ENCODE measurements at regions not wholly inside any gene's neighbourhood (a gene's known extent, or its start where the extent isn't known, plus 50 kb on each side); places are given as distances from the start of the nearest gene placed in this dataset.

DNA sequence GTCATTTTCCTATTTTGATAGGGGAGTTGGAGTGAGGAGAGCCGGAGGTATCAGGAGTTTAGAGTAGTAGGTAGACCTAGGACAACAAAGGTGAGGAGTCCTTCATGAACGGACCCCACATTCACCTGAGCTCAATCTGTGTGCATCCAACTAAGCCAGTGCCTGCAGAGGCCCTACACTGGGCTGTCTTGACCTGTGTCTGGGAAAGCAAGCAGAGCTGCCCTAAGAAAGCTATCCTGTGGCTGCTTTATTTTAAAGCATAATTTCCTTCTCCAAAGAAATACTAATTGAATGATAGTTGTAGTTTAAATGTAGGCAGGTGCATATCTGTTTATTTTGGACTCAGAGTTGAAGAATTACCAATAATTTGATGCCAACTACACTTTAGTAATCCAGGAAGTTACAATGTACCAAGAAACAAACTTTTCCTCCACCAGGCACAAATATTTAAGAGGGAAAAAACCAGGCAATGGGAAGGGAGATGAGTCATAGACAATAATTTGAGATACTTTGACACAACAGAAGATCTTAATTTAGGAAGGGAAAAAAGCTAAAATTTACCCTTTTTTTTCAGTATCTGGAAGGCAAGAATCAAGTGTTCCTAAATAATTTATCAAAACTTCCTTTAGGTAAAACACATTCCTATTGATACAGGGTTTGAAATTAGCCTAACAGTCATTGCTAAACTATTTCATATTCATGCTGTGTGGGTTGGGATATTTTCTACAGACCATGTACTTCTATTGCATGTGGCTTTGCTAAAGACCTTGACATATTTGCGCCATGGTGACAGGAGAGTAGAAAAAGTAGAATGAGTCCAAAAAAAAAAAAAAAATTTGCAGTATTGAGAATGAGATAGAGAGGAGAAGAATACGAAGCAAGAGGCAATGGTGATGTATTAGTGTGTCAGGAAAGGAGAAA lies 376.6 kb upstream of the TUSC1 start:
- Mint-ChIP-seq H3K36me3 (no peaks in the 10 kb centered on the region), H3K27ac (no peak overlapping the region), H3K4me3 (no peak overlapping the region), H3K27me3 (no peaks in the 10 kb centered on the region), H3K4me1 (no peaks in the 10 kb centered on the region), H3K9me3 (peaks cover 4% of the 10 kb centered on the region)
- ATAC-seq: no peak

DNA sequence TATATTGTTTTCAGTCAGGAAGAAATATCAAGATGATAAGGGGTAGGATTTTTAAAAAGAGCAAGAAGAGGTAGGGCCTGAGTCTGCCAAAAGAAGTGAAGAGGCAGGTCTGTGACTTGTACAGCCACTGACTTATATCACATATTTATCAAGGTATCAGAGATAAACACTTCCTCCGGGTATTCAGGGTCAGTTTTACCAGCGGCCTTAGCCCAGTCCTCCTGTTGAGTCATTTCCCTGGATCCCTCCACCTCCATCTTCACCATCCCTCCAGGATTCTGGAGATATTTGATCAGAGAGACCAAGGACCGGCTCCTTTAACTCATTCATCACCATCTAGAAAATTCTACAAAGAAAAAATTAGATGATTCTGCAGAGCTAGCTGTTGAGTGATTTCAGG lies 375.7 kb upstream of the TUSC1 start:
- no peak overlapping the region for H3K4me3 Mint-ChIP-seq
- no peaks in the 10 kb centered on the region for H3K4me1 Mint-ChIP-seq
- H3K27me3 Mint-ChIP-seq: no peaks in the 10 kb centered on the region
- no peaks in the 10 kb centered on the region for H3K36me3 Mint-ChIP-seq
- H3K27ac Mint-ChIP-seq: no peak overlapping the region
- H3K9me3 Mint-ChIP-seq: peaks cover 4% of the 10 kb centered on the region
- ATAC-seq: no peak

DNA sequence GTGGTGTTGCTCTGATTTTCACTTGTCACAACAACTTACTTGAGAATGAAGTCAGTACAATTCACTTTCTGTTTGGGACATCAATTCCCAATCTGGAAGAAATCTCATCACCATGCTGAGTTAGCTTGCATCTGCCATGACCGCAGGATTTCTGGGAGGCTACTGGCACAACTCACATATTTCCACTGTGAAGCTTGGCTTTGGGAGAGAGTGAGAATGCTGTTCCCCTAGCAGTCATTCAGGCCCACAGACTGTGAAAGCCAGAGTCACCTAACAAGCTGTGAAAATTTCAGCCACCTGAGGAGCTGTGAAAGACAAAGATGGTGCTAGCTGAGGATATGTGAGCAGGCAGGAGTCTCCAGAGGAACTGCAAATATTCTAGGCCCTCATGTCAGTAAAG lies 365.2 kb upstream of the TUSC1 start:
- ATAC-seq: no peak

DNA sequence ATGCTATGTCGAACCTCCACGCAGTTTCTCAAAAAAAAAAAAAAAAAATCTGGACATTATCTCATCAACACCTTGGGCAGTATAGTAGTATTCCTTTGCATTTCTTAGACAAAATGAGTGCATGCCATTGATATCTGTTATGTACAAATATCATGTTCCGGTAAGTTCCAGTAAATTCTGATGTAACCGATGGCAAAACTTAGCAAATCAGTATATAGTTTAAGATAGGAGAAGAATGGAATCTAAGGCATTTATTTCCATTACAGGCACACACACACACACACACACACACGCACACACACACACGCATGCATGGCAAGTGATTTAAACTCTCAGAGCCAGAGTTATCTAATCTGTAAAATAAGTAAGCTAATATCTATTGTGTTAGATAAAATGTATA lies 356.5 kb upstream of the TUSC1 start:
- Mint-ChIP-seq H3K27me3 (no peaks in the 10 kb centered on the region), H3K36me3 (no peaks in the 10 kb centered on the region), H3K27ac (no peak overlapping the region), H3K9me3 (peaks cover 3% of the 10 kb centered on the region), H3K4me1 (no peaks in the 10 kb centered on the region), H3K4me3 (no peak overlapping the region)
- ATAC-seq: no peak

More for the DNA sequence above, 365.2 kb upstream of the TUSC1 start:
- H3K36me3 Mint-ChIP-seq: no peaks in the 10 kb centered on the region
- H3K4me1 Mint-ChIP-seq: no peaks in the 10 kb centered on the region
- no peak overlapping the region for H3K27ac Mint-ChIP-seq
- peaks cover 9% of the 10 kb centered on the region for H3K9me3 Mint-ChIP-seq
- H3K27me3 Mint-ChIP-seq: no peaks in the 10 kb centered on the region
- no peak overlapping the region for H3K4me3 Mint-ChIP-seq

DNA sequence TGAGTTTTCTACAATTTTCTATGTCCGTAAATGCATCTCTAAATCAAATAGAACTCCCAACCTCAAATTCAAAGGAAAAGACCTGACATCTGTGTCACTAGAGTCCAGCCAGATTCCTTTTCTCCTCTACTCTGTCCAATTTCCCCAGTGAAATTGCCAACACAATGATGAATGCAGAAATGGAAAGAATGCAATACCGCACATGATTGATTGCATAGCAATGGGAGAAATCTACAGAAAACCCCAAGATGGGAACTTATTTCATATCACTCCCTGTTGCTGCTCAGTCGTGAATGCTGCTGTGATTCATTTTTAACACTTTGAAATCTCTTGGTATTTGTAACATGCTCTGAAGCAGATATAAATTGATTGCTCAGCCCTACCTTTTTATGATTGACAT lies 355.1 kb upstream of the TUSC1 start:
- Mint-ChIP-seq H3K9me3 (no peaks in the 10 kb centered on the region), H3K27me3 (no peaks in the 10 kb centered on the region), H3K4me3 (no peak overlapping the region), H3K27ac (no peak overlapping the region), H3K36me3 (no peaks in the 10 kb centered on the region), H3K4me1 (no peaks in the 10 kb centered on the region)
- ATAC-seq: no peak

DNA sequence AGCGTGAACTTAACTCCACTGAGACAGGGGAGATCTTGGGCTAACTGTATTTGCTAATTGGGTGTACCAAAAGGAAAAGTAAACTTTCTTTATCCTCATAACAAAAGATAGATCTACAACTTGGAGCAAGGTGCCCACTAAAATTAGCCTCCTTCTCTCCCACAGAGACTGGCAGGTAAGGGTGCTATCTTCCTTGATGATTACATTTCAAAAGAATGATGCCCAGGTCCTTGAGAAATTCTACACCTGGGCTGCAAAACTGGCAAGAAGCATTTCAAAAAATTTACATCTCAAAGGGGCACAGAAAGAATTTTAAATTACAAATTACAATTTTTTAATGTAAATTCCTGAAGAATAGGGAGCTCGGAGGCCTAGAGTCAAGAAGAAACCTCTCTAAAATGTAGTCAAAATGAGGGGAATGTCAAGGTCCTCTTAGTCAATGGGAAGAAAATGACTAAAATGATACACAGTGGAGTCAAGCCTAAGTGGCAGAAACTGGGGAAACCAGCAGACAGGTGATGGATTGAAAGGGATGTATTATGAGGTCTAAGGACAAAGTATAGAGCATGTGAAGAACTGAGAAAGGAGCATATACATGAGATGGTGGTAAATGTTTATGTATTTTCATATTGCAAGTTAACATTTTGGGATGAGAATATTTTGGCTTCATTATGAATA lies 348.3 kb upstream of the TUSC1 start:
- ATAC-seq: no peak
- H3K27me3 Mint-ChIP-seq: no peaks in the 10 kb centered on the region
- H3K4me1 Mint-ChIP-seq: no peaks in the 10 kb centered on the region
- no peak overlapping the region for H3K4me3 Mint-ChIP-seq
- H3K27ac Mint-ChIP-seq: no peak overlapping the region
- H3K9me3 Mint-ChIP-seq: peaks cover 2% of the 10 kb centered on the region
- no peaks in the 10 kb centered on the region for H3K36me3 Mint-ChIP-seq

DNA sequence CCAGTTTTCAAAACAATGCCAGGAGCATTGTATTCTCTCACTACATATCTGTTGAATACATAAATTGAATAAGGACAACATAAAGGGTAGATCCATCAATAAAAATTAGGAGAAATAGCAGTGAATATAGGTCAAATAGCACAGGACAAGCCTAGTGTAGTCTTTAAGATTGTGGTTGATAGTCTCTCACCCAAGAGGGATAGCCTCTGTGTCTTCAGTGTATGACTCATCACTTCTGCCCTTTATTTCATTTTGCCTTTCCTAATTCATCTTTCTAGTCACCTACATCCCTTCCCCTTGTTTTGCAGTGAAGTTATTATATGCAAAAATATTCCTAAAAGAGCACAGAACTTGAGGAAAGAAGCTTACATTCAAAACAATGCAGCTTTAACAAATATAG lies 335.0 kb upstream of the TUSC1 start:
- no peak overlapping the region for H3K4me3 Mint-ChIP-seq
- H3K4me1 Mint-ChIP-seq: no peaks in the 10 kb centered on the region

DNA sequence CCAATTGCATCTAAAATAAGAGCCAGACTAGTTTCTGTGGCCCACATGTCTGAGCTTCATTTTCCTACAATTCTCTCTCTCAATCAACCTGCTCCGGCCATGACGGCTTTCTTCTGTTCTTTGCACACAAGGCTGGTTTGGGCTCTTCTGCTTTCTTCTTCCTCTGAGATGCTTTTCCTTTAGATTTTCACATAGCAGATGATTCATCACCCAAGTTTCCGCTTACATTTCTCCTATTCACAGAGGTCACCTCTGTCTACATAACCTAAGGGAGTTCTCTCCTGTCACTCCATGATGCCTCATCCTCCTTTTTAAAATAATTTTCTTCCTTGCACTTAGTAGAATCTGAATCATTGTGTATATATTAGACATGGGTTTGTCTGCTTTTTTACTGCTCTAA lies 334.6 kb upstream of the TUSC1 start:
- no peaks in the 10 kb centered on the region for H3K9me3 Mint-ChIP-seq
- H3K27ac Mint-ChIP-seq: no peak overlapping the region
- H3K27me3 Mint-ChIP-seq: no peaks in the 10 kb centered on the region
- no peaks in the 10 kb centered on the region for H3K36me3 Mint-ChIP-seq
- H3K4me1 Mint-ChIP-seq: no peaks in the 10 kb centered on the region
- H3K4me3 Mint-ChIP-seq: no peak overlapping the region
- no peak for ATAC-seq

More for the DNA sequence above, 335.0 kb upstream of the TUSC1 start:
- Mint-ChIP-seq H3K27ac (no peak overlapping the region), H3K36me3 (no peaks in the 10 kb centered on the region), H3K27me3 (no peaks in the 10 kb centered on the region), H3K9me3 (peaks cover 3% of the 10 kb centered on the region)
- no peak for ATAC-seq

DNA sequence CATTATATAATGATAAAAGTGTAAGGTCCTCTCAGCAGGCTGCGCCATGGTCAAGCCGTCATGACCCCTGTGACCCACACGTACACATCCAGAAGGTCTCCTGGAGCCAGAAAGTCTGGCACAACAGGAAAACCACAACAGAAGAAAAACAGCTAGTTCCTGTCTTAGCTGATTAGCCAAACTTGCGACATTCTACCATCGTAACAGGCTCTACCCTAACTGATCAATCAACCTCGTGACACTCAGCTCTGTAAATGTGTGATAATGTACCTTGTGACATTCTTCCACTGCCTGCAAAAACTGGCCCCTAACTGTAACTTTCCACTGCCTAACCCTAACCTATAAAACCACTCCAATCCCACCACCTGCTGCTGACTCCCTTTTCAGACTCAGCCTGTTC lies 316.4 kb upstream of the TUSC1 start:
- Mint-ChIP-seq H3K27me3 (no peaks in the 10 kb centered on the region), H3K4me3 (no peak overlapping the region), H3K9me3 (peaks cover 29% of the 10 kb centered on the region), H3K4me1 (no peaks in the 10 kb centered on the region), H3K36me3 (no peaks in the 10 kb centered on the region), H3K27ac (no peak overlapping the region)
- ATAC-seq: no peak

DNA sequence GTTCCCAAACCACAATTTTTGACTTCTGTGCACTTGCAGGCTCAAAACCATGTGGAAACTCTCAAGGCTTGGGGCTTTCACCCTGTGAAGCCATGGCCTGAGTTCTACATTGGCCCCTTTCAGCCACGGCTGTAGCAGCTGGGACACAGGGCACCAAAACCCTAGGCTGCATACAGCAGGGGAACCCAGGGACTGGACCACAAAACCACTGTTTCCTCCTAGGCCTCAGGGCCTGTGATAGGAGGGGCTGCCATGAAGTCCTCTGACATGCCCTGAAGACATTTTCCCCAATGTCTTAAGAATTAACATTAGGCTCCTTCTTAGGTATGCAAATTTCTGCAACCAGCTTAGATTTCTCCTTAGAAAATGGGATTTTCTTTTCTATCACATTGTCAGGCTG lies 312.1 kb upstream of the TUSC1 start:
- Mint-ChIP-seq H3K27ac (no peak overlapping the region), H3K9me3 (peaks cover 34% of the 10 kb centered on the region), H3K4me1 (no peaks in the 10 kb centered on the region), H3K36me3 (no peaks in the 10 kb centered on the region), H3K4me3 (no peak overlapping the region), H3K27me3 (no peaks in the 10 kb centered on the region)
- no peak for ATAC-seq

DNA sequence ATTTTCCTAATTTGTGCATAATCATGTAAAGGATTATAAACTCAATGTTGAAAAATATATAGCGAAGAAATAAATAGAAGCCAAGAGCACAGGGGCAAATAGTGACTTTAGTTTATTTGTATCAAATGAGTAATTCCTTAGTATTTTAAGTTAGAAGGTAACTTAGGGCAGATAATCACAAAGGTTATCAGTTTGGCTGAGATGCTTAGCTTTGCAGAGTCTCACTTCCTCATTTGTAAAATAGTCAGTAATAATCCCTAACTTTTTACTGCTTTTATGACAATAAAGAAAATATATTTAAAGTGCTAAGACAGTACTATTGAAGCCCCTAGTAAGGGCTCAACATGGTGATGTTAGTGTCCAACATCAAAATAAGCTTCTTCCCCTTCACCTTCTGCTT lies 297.4 kb upstream of the TUSC1 start:
- no peaks in the 10 kb centered on the region for H3K36me3 Mint-ChIP-seq
- H3K27ac Mint-ChIP-seq: no peak overlapping the region

DNA sequence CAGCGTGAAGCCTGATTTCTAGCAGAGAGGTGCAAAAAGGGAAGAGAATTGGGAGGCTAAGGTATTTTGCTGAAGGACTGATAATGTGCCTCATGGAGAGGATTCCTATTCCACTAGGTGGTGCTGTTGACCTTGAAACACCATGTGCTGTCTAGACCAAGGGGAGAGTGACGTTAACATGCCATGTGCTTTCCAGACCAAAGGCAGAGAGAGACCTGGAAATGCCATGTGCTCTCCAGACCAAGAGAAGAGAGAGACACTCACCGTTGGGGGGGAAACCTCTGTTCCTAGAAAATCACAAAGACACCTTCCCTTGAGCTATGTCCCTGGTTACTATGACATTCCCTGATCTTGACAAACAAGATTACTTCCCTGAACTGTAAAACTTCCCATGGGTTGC lies 286.0 kb upstream of the TUSC1 start:
- Mint-ChIP-seq H3K4me1 (no peaks in the 10 kb centered on the region), H3K36me3 (no peaks in the 10 kb centered on the region), H3K27me3 (no peaks in the 10 kb centered on the region), H3K27ac (no peak overlapping the region), H3K9me3 (peaks cover 5% of the 10 kb centered on the region), H3K4me3 (no peak overlapping the region)
- no peak for ATAC-seq

More for the DNA sequence above, 297.4 kb upstream of the TUSC1 start:
- Mint-ChIP-seq H3K4me3 (no peak overlapping the region), H3K27me3 (no peaks in the 10 kb centered on the region), H3K9me3 (peaks cover 7% of the 10 kb centered on the region), H3K4me1 (no peaks in the 10 kb centered on the region)
- ATAC-seq: no peak

DNA sequence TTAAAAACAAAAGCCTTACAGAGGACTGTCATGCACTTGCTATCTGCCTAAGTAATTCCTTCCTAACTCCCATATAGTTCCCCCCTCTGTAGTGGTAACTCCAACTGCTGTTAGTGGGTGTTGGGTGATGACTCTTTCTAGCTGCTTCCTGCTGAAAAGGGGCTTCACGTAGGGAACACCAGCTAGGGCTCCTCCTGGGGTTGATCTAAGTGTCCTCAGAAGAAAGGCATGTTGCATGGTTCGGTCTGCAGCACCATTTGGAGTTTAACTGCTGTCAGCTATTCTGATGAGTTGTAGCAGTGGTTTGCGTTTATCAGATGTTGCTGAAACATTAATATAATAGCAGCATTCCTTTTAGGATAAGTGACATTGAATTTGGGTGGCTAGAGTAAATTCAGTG lies 281.9 kb upstream of the TUSC1 start:
- no peaks in the 10 kb centered on the region for H3K4me1 Mint-ChIP-seq

DNA sequence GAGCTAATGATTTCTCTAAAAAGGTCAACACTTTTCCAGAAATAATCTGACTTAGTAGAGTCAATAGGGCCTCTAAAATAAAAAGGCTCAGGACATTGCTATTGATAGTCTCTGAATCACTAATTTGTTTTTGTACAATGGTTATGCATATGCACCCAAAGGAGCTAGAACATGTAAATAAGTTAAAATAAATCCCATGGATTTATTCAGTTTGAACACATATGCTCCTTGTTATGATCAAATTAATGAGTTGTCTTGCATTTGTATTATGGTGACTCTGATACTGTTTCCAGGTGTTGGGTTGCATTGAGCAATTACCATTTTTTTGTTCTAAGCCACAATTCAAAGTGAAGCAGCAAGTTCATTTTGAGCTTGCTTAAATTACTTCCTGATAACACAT lies 276.0 kb upstream of the TUSC1 start:
- Mint-ChIP-seq H3K27me3 (no peaks in the 10 kb centered on the region), H3K4me1 (no peaks in the 10 kb centered on the region), H3K9me3 (peaks cover 3% of the 10 kb centered on the region), H3K27ac (no peak overlapping the region), H3K36me3 (no peaks in the 10 kb centered on the region), H3K4me3 (no peak overlapping the region)
- no peak for ATAC-seq

More for the DNA sequence above, 281.9 kb upstream of the TUSC1 start:
- H3K9me3 Mint-ChIP-seq: peaks cover 5% of the 10 kb centered on the region
- H3K4me3 Mint-ChIP-seq: no peak overlapping the region
- no peaks in the 10 kb centered on the region for H3K27me3 Mint-ChIP-seq
- no peak overlapping the region for H3K27ac Mint-ChIP-seq
- ATAC-seq: no peak
- no peaks in the 10 kb centered on the region for H3K36me3 Mint-ChIP-seq

DNA sequence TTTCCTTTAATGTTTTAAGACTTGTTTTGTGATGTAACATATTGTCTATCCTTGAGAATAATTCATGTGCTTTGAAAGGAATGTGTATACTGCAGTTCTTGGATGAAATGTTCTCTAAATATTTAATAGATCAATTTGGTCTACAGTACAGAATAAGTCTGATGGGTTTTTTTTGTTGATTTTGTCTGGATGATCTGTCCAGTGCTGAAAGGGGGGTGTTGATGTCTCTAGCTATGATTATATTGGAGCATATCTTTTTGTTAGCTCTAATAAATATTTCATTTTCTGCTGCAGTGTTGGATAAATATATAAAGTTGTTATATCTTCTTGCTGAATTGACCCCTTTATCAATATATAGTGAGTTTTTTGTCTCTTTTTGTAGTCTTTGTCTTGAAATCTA lies 269.9 kb upstream of the TUSC1 start:
- Mint-ChIP-seq H3K36me3 (no peaks in the 10 kb centered on the region), H3K4me1 (no peaks in the 10 kb centered on the region), H3K4me3 (no peak overlapping the region), H3K27ac (no peak overlapping the region), H3K27me3 (no peaks in the 10 kb centered on the region), H3K9me3 (peaks cover 16% of the 10 kb centered on the region)
- ATAC-seq: no peak

DNA sequence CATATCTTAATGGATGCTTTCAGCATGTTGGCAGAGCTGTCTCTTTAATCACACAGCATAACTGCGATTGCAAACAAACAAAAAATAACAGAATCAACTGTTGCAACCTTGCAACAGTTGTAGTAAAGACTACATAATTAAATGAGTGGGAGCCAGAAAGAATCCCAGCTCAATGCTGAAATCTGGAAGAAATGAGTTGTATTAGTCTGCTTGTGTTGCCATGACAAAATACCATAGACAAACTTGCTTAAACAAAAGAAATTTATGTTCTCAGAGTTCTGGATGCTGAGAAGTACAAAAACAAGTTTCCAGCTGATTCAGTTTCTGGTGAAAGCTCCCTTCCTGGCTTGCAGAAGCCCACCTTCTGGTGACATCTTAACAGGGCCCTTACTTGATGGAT lies 260.9 kb upstream of the TUSC1 start:
- Mint-ChIP-seq H3K4me3 (no peak overlapping the region), H3K27me3 (no peaks in the 10 kb centered on the region), H3K27ac (no peak overlapping the region), H3K4me1 (no peaks in the 10 kb centered on the region), H3K36me3 (no peaks in the 10 kb centered on the region), H3K9me3 (peaks cover 2% of the 10 kb centered on the region)
- ATAC-seq: no peak
